ENCODE measurements at regions not wholly inside any gene's neighbourhood (a gene's known extent, or its start where the extent isn't known, plus 50 kb on each side); places are given as distances from the start of the nearest gene placed in this dataset.

DNA sequence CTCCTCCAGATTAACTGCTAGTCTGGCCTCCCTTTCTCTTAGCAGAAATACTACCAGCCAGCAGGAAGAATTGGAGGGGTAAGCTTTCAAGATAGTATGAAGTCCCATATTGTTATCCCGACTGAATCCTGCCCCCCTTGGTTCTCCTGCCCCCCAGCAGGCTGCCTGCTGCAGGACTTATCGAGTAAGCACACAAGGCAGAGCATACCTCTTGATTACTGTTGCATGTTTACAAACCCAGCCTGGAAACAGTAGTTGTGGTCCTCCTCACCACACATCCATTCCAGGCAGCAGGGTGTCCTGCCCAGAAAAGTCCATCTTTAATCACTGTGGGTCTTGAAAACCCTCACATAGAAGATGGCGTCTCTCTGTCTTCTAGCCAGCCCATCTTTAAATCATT, 66.8 kb upstream of the PPP2R3A start:
- TF ChIP-seq CTCF (conservative IDR thresholded peaks at IDR 0.05 in 1 of 2, IDR thresholded peaks at IDR 0.05 in 1 of 2; ENCODE audit: extremely low read depth in 1 of 2, insufficient read depth in 1 of 2, low read depth in 1 of 2, low read length in 2 of 2) (no peak), EZH2 (IDR thresholded peaks at IDR 0.05; ENCODE audit: borderline replicate concordance, low read length) (no peak)

Measured in mammary epithelial cell (primary cell).